ENCODE measurements at regions not wholly inside any gene's neighbourhood (a gene's known extent, or its start where the extent isn't known, plus 50 kb on each side); places are given as distances from the start of the nearest gene placed in this dataset.

GRCh38 chr11:44493383-44493782 is 72.1 kb upstream of the CD82 start:
- TF ChIP-seq, protein P1, sequence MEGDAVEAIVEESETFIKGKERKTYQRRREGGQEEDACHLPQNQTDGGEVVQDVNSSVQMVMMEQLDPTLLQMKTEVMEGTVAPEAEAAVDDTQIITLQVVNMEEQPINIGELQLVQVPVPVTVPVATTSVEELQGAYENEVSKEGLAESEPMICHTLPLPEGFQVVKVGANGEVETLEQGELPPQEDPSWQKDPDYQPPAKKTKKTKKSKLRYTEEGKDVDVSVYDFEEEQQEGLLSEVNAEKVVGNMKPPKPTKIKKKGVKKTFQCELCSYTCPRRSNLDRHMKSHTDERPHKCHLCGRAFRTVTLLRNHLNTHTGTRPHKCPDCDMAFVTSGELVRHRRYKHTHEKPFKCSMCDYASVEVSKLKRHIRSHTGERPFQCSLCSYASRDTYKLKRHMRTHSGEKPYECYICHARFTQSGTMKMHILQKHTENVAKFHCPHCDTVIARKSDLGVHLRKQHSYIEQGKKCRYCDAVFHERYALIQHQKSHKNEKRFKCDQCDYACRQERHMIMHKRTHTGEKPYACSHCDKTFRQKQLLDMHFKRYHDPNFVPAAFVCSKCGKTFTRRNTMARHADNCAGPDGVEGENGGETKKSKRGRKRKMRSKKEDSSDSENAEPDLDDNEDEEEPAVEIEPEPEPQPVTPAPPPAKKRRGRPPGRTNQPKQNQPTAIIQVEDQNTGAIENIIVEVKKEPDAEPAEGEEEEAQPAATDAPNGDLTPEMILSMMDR (IDR thresholded peaks at IDR 0.05): no peak
- TF ChIP-seq EZH2 (IDR thresholded peaks at IDR 0.05; ENCODE audit: borderline replicate concordance, insufficient read depth, low read depth, low read length, poor library complexity, severe bottlenecking): no peak
